Gastrocnemius medialis (tissue), 4 donors: ENCODE measurements at regions not wholly inside any gene's neighbourhood (a gene's known extent, or its start where the extent isn't known, plus 50 kb on each side); places are given as distances from the start of the nearest gene placed in this dataset.

ENCODE experiments used
- ATAC-seq, 2 donors: fragments of 150-250 bp; one replicate each; pipeline ENCODE4 v1.9.1; 2016
- DNase-seq, 2 donors: peaks; one replicate each; pipeline ENCODE4 v3.0.0-alpha.2; 2019
- H3K27ac ChIP-seq, 4 donors: fragments of 200-600 bp; sonication (generic); 1 replicate in 1 of 4; 2 replicates in 3 of 4; pipeline ENCODE4 v1.5.1; 2016 to 2018; ENCODE audit warnings: mild to moderate bottlenecking in 2 of 4, moderate library complexity in 1 of 4
- H3K27me3 ChIP-seq, 3 donors: fragments of 200-600 bp; sonication (generic) in 2 of 3; 1 replicate in 1 of 3; 2 replicates in 2 of 3; pipeline versions ENCODE4 v1.5.1 to v1.6.0; 2016 to 2019; ENCODE audit warnings: mild to moderate bottlenecking in 1 of 3, moderate library complexity in 1 of 3
- H3K36me3 ChIP-seq, 2 donors: fragments of 200-600 bp; sonication (generic) in 1 of 2; one replicate each; pipeline ENCODE4 v1.5.1; 2017 to 2018
- H3K4me1 ChIP-seq, 2 donors: fragments of 200-600 bp; sonication (generic) in 1 of 2; one replicate each; pipeline ENCODE4 v1.5.1; 2016 to 2017; ENCODE audit warnings: mild to moderate bottlenecking in 2 of 2
- H3K4me3 ChIP-seq, 4 donors: fragments of 200-600 bp; sonication (generic) in 3 of 4; 1 replicate in 1 of 4; 2 replicates in 3 of 4; pipeline ENCODE4 v1.5.1; 2016 to 2019; ENCODE audit warnings: mild to moderate bottlenecking in 2 of 4
- H3K9me3 ChIP-seq, 3 donors: fragments of 200-600 bp; sonication (generic) in 2 of 3; 1 replicate in 1 of 3; 2 replicates in 2 of 3; pipeline ENCODE4 v1.5.1; 2016 to 2019
- POLR2A ChIP-seq, 2 donors: fragments of 450-650 bp; IDR thresholded peaks; one replicate each; pipeline ENCODE4 v1.6.1; 2017; ENCODE audit warnings: antibody characterized with exemption in 2 of 2, mild to moderate bottlenecking in 2 of 2, moderate library complexity in 2 of 2
- in situ Hi-C, 4 donors: fragments of 200-750 bp; cut with MboI; loops; one replicate each; pipeline versions ENCODE4 v1.15.0 to v1.8.0; 2017; ENCODE audit warnings: low sequenced_read_pairs in 4 of 4
- intact Hi-C: fragments of 100-400 bp; cut with DNase I; formaldehyde crosslinking; loops from one replicate; pipeline ENCODE4 v1.15.1; 2023; ENCODE audit warnings: low total_unique reads
- TF ChIP-seq, protein P1 (sequence below), 5 experiments: fragments of 450-650 bp in 3 of 5; fragments of 200-600 bp in 2 of 5; sonication (generic) in 2 of 5; IDR thresholded peaks in 4 of 5; conservative IDR thresholded peaks in 1 of 5; 1 replicate in 4 of 5; 2 replicates in 1 of 5; pipeline ENCODE4 v1.5.1; 2016 to 2019; ENCODE audit warnings: antibody characterized with exemption in 5 of 5, mild to moderate bottlenecking in 3 of 5, moderate library complexity in 3 of 5

- Histone ChIP-seq H3K27ac (no peak overlapping the region), H3K36me3 (no peaks in the 10 kb centered on the region), H3K4me3 (no peak overlapping the region), H3K9me3 (no peaks in the 10 kb centered on the region), H3K4me1 (no peaks in the 10 kb centered on the region), H3K27me3 (no peaks in the 10 kb centered on the region)
- intact Hi-C loops = no loop called here
- in situ Hi-C loops = no loop called here
- TF ChIP-seq, protein P1, sequence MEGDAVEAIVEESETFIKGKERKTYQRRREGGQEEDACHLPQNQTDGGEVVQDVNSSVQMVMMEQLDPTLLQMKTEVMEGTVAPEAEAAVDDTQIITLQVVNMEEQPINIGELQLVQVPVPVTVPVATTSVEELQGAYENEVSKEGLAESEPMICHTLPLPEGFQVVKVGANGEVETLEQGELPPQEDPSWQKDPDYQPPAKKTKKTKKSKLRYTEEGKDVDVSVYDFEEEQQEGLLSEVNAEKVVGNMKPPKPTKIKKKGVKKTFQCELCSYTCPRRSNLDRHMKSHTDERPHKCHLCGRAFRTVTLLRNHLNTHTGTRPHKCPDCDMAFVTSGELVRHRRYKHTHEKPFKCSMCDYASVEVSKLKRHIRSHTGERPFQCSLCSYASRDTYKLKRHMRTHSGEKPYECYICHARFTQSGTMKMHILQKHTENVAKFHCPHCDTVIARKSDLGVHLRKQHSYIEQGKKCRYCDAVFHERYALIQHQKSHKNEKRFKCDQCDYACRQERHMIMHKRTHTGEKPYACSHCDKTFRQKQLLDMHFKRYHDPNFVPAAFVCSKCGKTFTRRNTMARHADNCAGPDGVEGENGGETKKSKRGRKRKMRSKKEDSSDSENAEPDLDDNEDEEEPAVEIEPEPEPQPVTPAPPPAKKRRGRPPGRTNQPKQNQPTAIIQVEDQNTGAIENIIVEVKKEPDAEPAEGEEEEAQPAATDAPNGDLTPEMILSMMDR (IDR thresholded peaks at IDR 0.05 in 4 of 5, conservative IDR thresholded peaks at IDR 0.05 in 1 of 5) = no peak
- no peak for TF ChIP-seq POLR2A (IDR thresholded peaks at IDR 0.05)
- DNase-seq (no peak), ATAC-seq (no peak)
These were observed 561.7 kb downstream of the GATA3 start for GRCh38 chr10:8616166-8616565.

DNA sequence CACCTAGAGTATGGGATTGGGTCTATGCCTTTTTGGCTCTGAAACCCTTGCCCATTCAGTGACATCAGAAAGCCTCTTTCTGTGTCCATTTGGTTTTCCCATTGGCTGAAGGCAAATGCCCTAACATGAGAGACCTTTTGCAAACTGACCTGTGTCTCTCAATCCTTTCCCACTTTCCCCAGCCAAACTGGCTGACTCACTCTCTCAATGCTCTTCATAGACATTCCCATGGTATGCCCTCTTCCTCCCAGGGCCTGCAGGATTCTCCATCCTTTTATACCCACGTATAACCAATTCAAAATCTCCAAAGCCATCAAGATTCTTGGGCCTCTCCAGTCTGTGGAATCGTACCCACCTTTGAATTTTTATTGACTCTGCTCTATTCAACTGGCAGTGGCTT lies 563.3 kb downstream of the GATA3 start:
- H3K4me3 ChIP-seq = no peak overlapping the region
- no peaks in the 10 kb centered on the region for H3K4me1 ChIP-seq
- no peaks in the 10 kb centered on the region for H3K27me3 ChIP-seq
- H3K9me3 ChIP-seq = no peaks in the 10 kb centered on the region
- TF ChIP-seq POLR2A (IDR thresholded peaks at IDR 0.05) = no peak
- TF ChIP-seq, protein P1 (IDR thresholded peaks at IDR 0.05 in 4 of 5, conservative IDR thresholded peaks at IDR 0.05 in 1 of 5) = no peak
- DNase-seq (no peak), ATAC-seq (no peak)
- H3K36me3 ChIP-seq = no peaks in the 10 kb centered on the region
- no peak overlapping the region for H3K27ac ChIP-seq
- intact Hi-C loops = no loop called here
- in situ Hi-C loops = no loop called here

GRCh38 chr10:8618834-8619233 lies 564.3 kb downstream of the GATA3 start:
- H3K9me3 ChIP-seq = no peaks in the 10 kb centered on the region
- TF ChIP-seq POLR2A (IDR thresholded peaks at IDR 0.05) = no peak
- TF ChIP-seq, protein P1 (IDR thresholded peaks at IDR 0.05 in 4 of 5, conservative IDR thresholded peaks at IDR 0.05 in 1 of 5) = no peak
- no peaks in the 10 kb centered on the region for H3K27me3 ChIP-seq
- no peak overlapping the region for H3K4me3 ChIP-seq
- intact Hi-C loops = no loop called here
- in situ Hi-C loops = no loop called here
- no peak overlapping the region for H3K27ac ChIP-seq
- ATAC-seq (no peak), DNase-seq (no peak)
- H3K4me1 ChIP-seq = no peaks in the 10 kb centered on the region
- H3K36me3 ChIP-seq = no peaks in the 10 kb centered on the region

DNA sequence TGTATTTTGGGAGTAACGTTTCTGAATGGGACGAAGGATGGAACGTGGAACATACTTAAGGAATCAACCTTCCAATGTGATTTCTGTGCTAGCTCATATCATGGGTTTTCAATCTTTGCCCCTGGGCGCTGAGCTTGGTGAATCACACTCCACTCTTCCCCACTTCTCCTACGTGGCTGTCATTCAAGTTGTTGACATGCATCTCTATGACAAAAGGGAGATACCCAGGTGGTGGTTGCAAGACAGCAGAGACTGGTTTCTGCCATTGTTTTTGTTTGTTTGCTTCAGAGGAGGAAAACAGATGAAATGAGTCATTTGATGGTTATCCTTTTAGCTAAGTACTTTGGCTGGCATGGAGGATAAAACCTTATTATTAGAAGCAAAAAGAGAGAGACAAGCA lies 573.9 kb downstream of the GATA3 start:
- DNase-seq = no peak
- no peak for ATAC-seq
- H3K4me3 ChIP-seq = no peak overlapping the region
- in situ Hi-C loops (no loop called here), intact Hi-C loops (no loop called here)
- H3K4me1 ChIP-seq = no peaks in the 10 kb centered on the region
- TF ChIP-seq POLR2A (IDR thresholded peaks at IDR 0.05) = no peak
- TF ChIP-seq, protein P1 (IDR thresholded peaks at IDR 0.05 in 4 of 5, conservative IDR thresholded peaks at IDR 0.05 in 1 of 5) = no peak
- H3K27ac ChIP-seq = no peak overlapping the region
- no peaks in the 10 kb centered on the region for H3K9me3 ChIP-seq
- H3K27me3 ChIP-seq = no peaks in the 10 kb centered on the region
- no peaks in the 10 kb centered on the region for H3K36me3 ChIP-seq

DNA sequence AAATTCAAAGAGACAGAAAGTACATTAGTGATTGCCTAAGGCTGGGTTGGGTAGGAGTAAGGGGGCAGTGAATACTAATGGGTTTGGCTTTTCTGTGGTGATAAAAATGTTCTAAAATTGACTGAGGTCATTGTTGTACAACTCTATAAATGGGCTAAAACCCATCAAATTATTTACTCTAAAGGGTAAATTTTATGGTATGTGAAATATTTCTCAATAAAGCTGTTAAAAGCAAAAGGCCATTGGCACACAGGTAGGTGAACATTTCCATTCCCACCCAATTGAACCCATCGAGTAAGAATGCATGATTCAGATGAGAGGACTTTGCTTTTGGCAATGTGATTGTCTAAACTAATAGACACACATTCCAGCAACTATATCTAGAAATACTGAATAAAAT lies 579.4 kb downstream of the GATA3 start:
- Histone ChIP-seq H3K27ac (no peak overlapping the region), H3K27me3 (no peaks in the 10 kb centered on the region), H3K36me3 (no peaks in the 10 kb centered on the region), H3K9me3 (no peaks in the 10 kb centered on the region), H3K4me1 (no peaks in the 10 kb centered on the region), H3K4me3 (no peak overlapping the region)
- intact Hi-C loops = no loop called here
- TF ChIP-seq, protein P1 (IDR thresholded peaks at IDR 0.05 in 4 of 5, conservative IDR thresholded peaks at IDR 0.05 in 1 of 5) = no peak
- TF ChIP-seq POLR2A (IDR thresholded peaks at IDR 0.05) = no peak
- no peak for ATAC-seq
- DNase-seq = no peak
- in situ Hi-C loops = no loop called here
